Vagina (tissue), 2 donors: ENCODE measurements at regions not wholly inside any gene's neighbourhood (a gene's known extent, or its start where the extent isn't known, plus 50 kb on each side); places are given as distances from the start of the nearest gene placed in this dataset.
A peak's percentile ranks its signal among the peaks of the same experiment; 100 is the strongest.

Experiments used
- DNase-seq, 2 donors: peaks; one replicate each; pipeline ENCODE4 v3.0.0-alpha.2; 2017; ENCODE audit errors: extremely low spot score in 2 of 2
- H3K27ac ChIP-seq: fragments of 200-600 bp; sonication (generic); one replicate; pipeline ENCODE4 v1.5.1; 2019
- H3K27me3 ChIP-seq: fragments of 200-600 bp; sonication (generic); one replicate; pipeline ENCODE4 v1.5.1; 2019
- H3K36me3 ChIP-seq, 2 donors: fragments of 200-600 bp; sonication (generic); one replicate each; pipeline ENCODE4 v1.5.1; 2017 to 2019
- H3K4me1 ChIP-seq: fragments of 200-600 bp; sonication (generic); one replicate; pipeline ENCODE4 v1.5.1; 2019
- H3K4me3 ChIP-seq, 2 donors: fragments of 200-600 bp; sonication (generic); 1 replicate in 1 of 2; 2 replicates in 1 of 2; pipeline ENCODE4 v1.5.1; 2016 to 2019
- H3K9me3 ChIP-seq: fragments of 200-600 bp; sonication (generic); one replicate; pipeline ENCODE4 v1.5.1; 2019
- CTCF ChIP-seq, 3 experiments: fragments of 450-650 bp in 2 of 3; fragments of 200-600 bp in 1 of 3; sonication (generic) in 1 of 3; IDR thresholded peaks; one replicate each; pipeline ENCODE4 v1.5.1; 2017 to 2019; ENCODE audit warnings: antibody characterized with exemption in 3 of 3, mild to moderate bottlenecking in 2 of 3, moderate library complexity in 2 of 3
- POLR2A ChIP-seq, 2 donors: fragments of 450-650 bp; IDR thresholded peaks; one replicate each; pipeline ENCODE4 v1.6.1; 2017; ENCODE audit warnings: antibody characterized with exemption in 2 of 2, mild to moderate bottlenecking in 2 of 2, moderate library complexity in 2 of 2
- POLR2AphosphoS5 ChIP-seq, 2 donors: sonication (generic); formaldehyde crosslinking; IDR thresholded peaks; one replicate each; pipeline ENCODE4 v1.9.0; 2017; ENCODE audit warnings: antibody characterized with exemption in 2 of 2, mild to moderate bottlenecking in 2 of 2, low read depth in 1 of 2; ENCODE audit not compliant: insufficient read depth in 1 of 2
- intact Hi-C: fragments of 100-400 bp; cut with DNase I; formaldehyde crosslinking; loops from one replicate; pipeline ENCODE4 v1.15.1; 2023

- H3K4me3 ChIP-seq = no peak overlapping the region
- H3K9me3 ChIP-seq = no peaks in the 10 kb centered on the region
- H3K27ac ChIP-seq = no peak overlapping the region
- no peaks in the 10 kb centered on the region for H3K36me3 ChIP-seq
- H3K4me1 ChIP-seq = no peaks in the 10 kb centered on the region
- no peak for TF ChIP-seq POLR2A (IDR thresholded peaks at IDR 0.05)
- no peak for DNase-seq
- no peaks in the 10 kb centered on the region for H3K27me3 ChIP-seq
- intact Hi-C loops = no loop called here
Measured at GRCh38 chr3:81846988-81847387, 85.5 kb upstream of the GBE1 start.

- Histone ChIP-seq H3K4me3 (no peak overlapping the region), H3K27me3 (no peaks in the 10 kb centered on the region), H3K4me1 (no peaks in the 10 kb centered on the region), H3K36me3 (no peaks in the 10 kb centered on the region), H3K27ac (no peak overlapping the region), H3K9me3 (no peaks in the 10 kb centered on the region)
- DNase-seq = no peak
- TF ChIP-seq POLR2AphosphoS5 (IDR thresholded peaks at IDR 0.05; ENCODE audit: insufficient read depth in 1 of 2, low read depth in 1 of 2) (no peak), CTCF (IDR thresholded peaks at IDR 0.05) (no peak), POLR2A (IDR thresholded peaks at IDR 0.05) (no peak)
- intact Hi-C loops = no loop called here
Measured at GRCh38 chr3:81841540-81841939, 80.1 kb upstream of the GBE1 start.

GRCh38 chr3:81839504-81840094 is 78.2 kb upstream of the GBE1 start:
- Histone ChIP-seq H3K9me3 (no peaks in the 10 kb centered on the region), H3K4me3 (no peak overlapping the region), H3K36me3 (no peaks in the 10 kb centered on the region), H3K27me3 (no peaks in the 10 kb centered on the region), H3K27ac (no peak overlapping the region), H3K4me1 (no peaks in the 10 kb centered on the region)
- intact Hi-C loops = no loop called here
- no peak for DNase-seq
- TF ChIP-seq CTCF (IDR thresholded peaks at IDR 0.05) = no peak
- peak in 1 of 2 donors; percentile 43 for TF ChIP-seq POLR2AphosphoS5 (IDR thresholded peaks at IDR 0.05; ENCODE audit: insufficient read depth in 1 of 2, low read depth in 1 of 2)

GRCh38 chr3:81838457-81838856 is 77.0 kb upstream of the GBE1 start:
- H3K9me3 ChIP-seq = no peaks in the 10 kb centered on the region
- no peaks in the 10 kb centered on the region for H3K27me3 ChIP-seq
- no peaks in the 10 kb centered on the region for H3K36me3 ChIP-seq
- no peaks in the 10 kb centered on the region for H3K4me1 ChIP-seq
- H3K4me3 ChIP-seq = no peak overlapping the region
- no peak for TF ChIP-seq POLR2AphosphoS5 (IDR thresholded peaks at IDR 0.05; ENCODE audit: insufficient read depth in 1 of 2, low read depth in 1 of 2)
- TF ChIP-seq CTCF (IDR thresholded peaks at IDR 0.05) = no peak
- no peak overlapping the region for H3K27ac ChIP-seq
- intact Hi-C loops = no loop called here
- no peak for DNase-seq

- TF ChIP-seq POLR2A (IDR thresholded peaks at IDR 0.05) = no peak
- TF ChIP-seq CTCF (IDR thresholded peaks at IDR 0.05) = no peak
- TF ChIP-seq POLR2AphosphoS5 (IDR thresholded peaks at IDR 0.05; ENCODE audit: insufficient read depth in 1 of 2, low read depth in 1 of 2) = no peak
Measured at GRCh38 chr3:81837071-81837593, 75.7 kb upstream of the GBE1 start.

More at GRCh38 chr3:81837071-81837593, 75.7 kb upstream of the GBE1 start:
- no peaks in the 10 kb centered on the region for H3K4me1 ChIP-seq
- no peaks in the 10 kb centered on the region for H3K27me3 ChIP-seq
- DNase-seq = no peak
- intact Hi-C loops = no loop called here
- no peak overlapping the region for H3K27ac ChIP-seq
- no peaks in the 10 kb centered on the region for H3K36me3 ChIP-seq
- H3K9me3 ChIP-seq = no peaks in the 10 kb centered on the region
- no peak overlapping the region for H3K4me3 ChIP-seq
